Neuronal stem cell (in vitro differentiated cells): ENCODE measurements at regions not wholly inside any gene's neighbourhood (a gene's known extent, or its start where the extent isn't known, plus 50 kb on each side); places are given as distances from the start of the nearest gene placed in this dataset.

Source experiments
- DNase-seq: peaks from one replicate; pipeline ENCODE4 v3.0.0-alpha.2; 2013; ENCODE audit warnings: low spot score
- H2AFZ ChIP-seq: one replicate; pipeline ENCODE4 v1.6.1; 2013; ENCODE audit warnings: mild to moderate bottlenecking, low read length, inconsistent platforms
- H2AK5ac ChIP-seq: 2 replicates; pipeline ENCODE4 v1.6.1; 2013; ENCODE audit warnings: low read depth, mild to moderate bottlenecking, inconsistent platforms, low read length, moderate library complexity, mixed read lengths
- H2BK120ac ChIP-seq: 2 replicates; pipeline ENCODE4 v1.6.1; 2013; ENCODE audit warnings: low read depth, mild to moderate bottlenecking, inconsistent platforms, low read length, moderate library complexity, mixed read lengths
- H2BK12ac ChIP-seq: one replicate; pipeline ENCODE4 v1.6.1; 2013; ENCODE audit warnings: low read length, inconsistent platforms
- H2BK15ac ChIP-seq: 2 replicates; pipeline ENCODE4 v1.6.1; 2013; ENCODE audit warnings: mild to moderate bottlenecking, low read length, inconsistent platforms, mixed read lengths
- H2BK5ac ChIP-seq: one replicate; pipeline ENCODE4 v1.6.1; 2013; ENCODE audit warnings: inconsistent platforms, mild to moderate bottlenecking, low read length, moderate library complexity
- H3K14ac ChIP-seq: one replicate; pipeline ENCODE4 v1.6.1; 2013; ENCODE audit warnings: low read length, inconsistent platforms
- H3K18ac ChIP-seq: 2 replicates; pipeline ENCODE4 v1.6.1; 2013; ENCODE audit warnings: low read length, inconsistent platforms
- H3K23ac ChIP-seq: 2 replicates; pipeline ENCODE4 v1.6.1; 2013; ENCODE audit warnings: low read depth, mild to moderate bottlenecking, mixed read lengths, low read length, inconsistent platforms; ENCODE audit not compliant: poor library complexity
- H3K27ac ChIP-seq: replicated peaks from 3 replicates; pipeline ENCODE4 v1.5.1; 2013; ENCODE audit warnings: low read length, inconsistent platforms
- H3K27me3 ChIP-seq, 3 experiments: 2 replicates each; pipeline ENCODE4 v1.6.1; 2013; ENCODE audit warnings: low read length in 3 of 3, mild to moderate bottlenecking in 2 of 3, inconsistent platforms in 1 of 3, low read depth in 1 of 3, mixed read lengths in 1 of 3, moderate library complexity in 1 of 3; ENCODE audit not compliant: control insufficient read depth in 3 of 3, insufficient read depth in 3 of 3
- H3K36me3 ChIP-seq, 2 donors: replicated peaks in 1 of 2; 2 replicates each; pipeline ENCODE4 v1.6.1; 2013; ENCODE audit warnings: low read length in 2 of 2; ENCODE audit not compliant: control insufficient read depth in 2 of 2, insufficient read depth in 2 of 2
- H3K4ac ChIP-seq: 2 replicates; pipeline ENCODE4 v1.6.1; 2013; ENCODE audit warnings: inconsistent platforms, mild to moderate bottlenecking, low read length, moderate library complexity
- H3K4me1 ChIP-seq, 2 donors: 1 replicate in 1 of 2; 2 replicates in 1 of 2; pipeline ENCODE4 v1.6.1; 2013; ENCODE audit warnings: low read length in 2 of 2, low read depth in 1 of 2; ENCODE audit not compliant: control insufficient read depth in 2 of 2, insufficient read depth in 1 of 2
- H3K4me2 ChIP-seq: one replicate; pipeline ENCODE4 v1.6.1; 2013; ENCODE audit warnings: mild to moderate bottlenecking, low read length, inconsistent platforms; ENCODE audit not compliant: insufficient read depth, poor library complexity, severe bottlenecking
- H3K4me3 ChIP-seq, 2 donors: 2 replicates each; pipeline ENCODE4 v1.5.1; 2013; ENCODE audit warnings: low read length in 2 of 2, mild to moderate bottlenecking in 2 of 2, inconsistent platforms in 1 of 2, moderate library complexity in 1 of 2
- H3K79me1 ChIP-seq: one replicate; pipeline ENCODE4 v1.6.1; 2013; ENCODE audit warnings: low read depth, mild to moderate bottlenecking, inconsistent platforms, low read length, moderate library complexity
- H3K9ac ChIP-seq: one replicate; pipeline ENCODE4 v1.6.1; 2013; ENCODE audit warnings: mild to moderate bottlenecking, low read depth, low read length, inconsistent platforms; ENCODE audit not compliant: poor library complexity
- H3K9me3 ChIP-seq, 2 donors: replicated peaks in 1 of 2; 2 replicates each; pipeline versions ENCODE3 to v1.6.1; 2013; ENCODE audit warnings: low read length in 2 of 2, mild to moderate bottlenecking in 2 of 2, inconsistent platforms in 1 of 2, low read depth in 1 of 2, mixed read lengths in 1 of 2, moderate library complexity in 1 of 2; ENCODE audit not compliant: control insufficient read depth in 2 of 2, insufficient read depth in 1 of 2
- H4K8ac ChIP-seq: one replicate; pipeline ENCODE4 v1.6.1; 2013; ENCODE audit warnings: low read depth, mild to moderate bottlenecking, inconsistent platforms, low read length, moderate library complexity
- H4K91ac ChIP-seq: one replicate; pipeline ENCODE4 v1.6.1; 2013; ENCODE audit warnings: low read length, low read depth, mild to moderate bottlenecking, inconsistent platforms; ENCODE audit not compliant: poor library complexity
- WGBS, 2 donors: extraction: QIAGEN DNeasy Blood & Tissue Kit; methylation state at CpG; one replicate each; pipeline ENCODE4 v1.1.7; 2013; ENCODE audit warnings: missing lambda C conversion rate in 2 of 2, mixed read lengths in 1 of 2; ENCODE audit not compliant: insufficient read length in 2 of 2, insufficient replicate concordance in 1 of 2; ENCODE audit errors: extremely low coverage in 2 of 2; 5-methylcytosine and 5-hydroxymethylcytosine counted together

DNA sequence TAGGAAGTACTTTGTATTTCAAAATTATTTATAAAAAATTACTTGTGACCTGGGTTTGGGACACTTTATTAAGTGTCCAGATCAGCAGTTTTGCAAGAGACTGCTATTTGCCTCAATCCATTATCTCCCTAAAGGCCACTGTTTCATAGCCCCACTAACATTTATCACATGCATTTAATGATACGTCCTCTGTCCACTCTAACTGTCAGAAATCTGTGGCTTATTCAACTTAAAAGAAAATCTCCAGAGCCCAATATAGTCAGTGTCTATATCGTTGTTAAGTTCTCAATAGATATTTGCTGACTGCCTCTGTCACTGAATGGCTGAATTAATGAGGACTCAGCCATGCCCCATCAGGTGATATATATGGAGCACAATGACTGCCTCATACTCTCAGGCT lies 553.9 kb upstream of the POM121L12 start:
- Histone ChIP-seq H3K27ac (no peak overlapping the region), H2AK5ac (no peak overlapping the region), H3K23ac (no peak overlapping the region), H3K79me1 (no peaks in the 10 kb centered on the region), H3K4ac (no peak overlapping the region), H3K9ac (no peak overlapping the region), H3K4me3 (no peak overlapping the region), H4K8ac (no peak overlapping the region), H2BK5ac (no peak overlapping the region), H3K18ac (no peak overlapping the region), H3K36me3 (no peaks in the 10 kb centered on the region), H3K4me1 (no peaks in the 10 kb centered on the region), H3K14ac (no peak overlapping the region), H2AFZ (peak overlapping the region; percentile 33), H3K27me3 (no peaks in the 10 kb centered on the region), H2BK15ac (no peak overlapping the region), H3K9me3 (peaks cover 0 to 4% of the 10 kb centered on the region in 2 donors), H2BK12ac (no peak overlapping the region), H2BK120ac (no peak overlapping the region), H3K4me2 (no peak overlapping the region), H4K91ac (no peak overlapping the region)
- no CpG with 5 or more reads among the region's 2 CpGs for whole genome bisulfite sequencing, 2 donors
- no peak for DNase-seq

DNA sequence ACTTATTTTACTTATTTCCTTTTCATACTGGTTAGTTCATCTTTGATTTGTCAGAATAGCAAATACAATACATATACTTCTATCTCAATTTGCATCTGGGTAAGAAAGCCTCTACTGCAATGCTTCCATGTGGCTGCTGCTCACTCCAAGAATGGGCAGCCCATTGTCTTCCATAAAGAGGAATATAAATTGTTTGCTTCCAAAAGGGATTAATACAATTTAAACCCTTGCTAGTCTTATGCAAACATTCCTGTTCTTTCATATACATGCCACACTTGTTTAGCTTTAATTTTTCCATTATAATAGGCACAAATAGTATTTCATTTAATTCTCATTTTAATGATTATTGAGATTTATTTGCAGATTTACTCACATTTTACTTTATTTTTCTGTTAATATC lies 555.4 kb upstream of the POM121L12 start:
- peaks cover 0 to 4% of the 10 kb centered on the region in 2 donors for H3K9me3 ChIP-seq
- H4K91ac ChIP-seq: no peak overlapping the region
- no peak overlapping the region for H3K27ac ChIP-seq
- no peak overlapping the region for H2BK120ac ChIP-seq
- no peak overlapping the region for H2BK12ac ChIP-seq
- H3K79me1 ChIP-seq: no peaks in the 10 kb centered on the region
- H4K8ac ChIP-seq: no peak overlapping the region
- H3K14ac ChIP-seq: no peak overlapping the region
- DNase-seq: no peak
- H2AFZ ChIP-seq: no peak overlapping the region
- no peaks in the 10 kb centered on the region for H3K4me1 ChIP-seq
- no peak overlapping the region for H3K9ac ChIP-seq
- no peak overlapping the region for H3K18ac ChIP-seq
- H2BK15ac ChIP-seq: no peak overlapping the region
- no peak overlapping the region for H3K23ac ChIP-seq
- H3K4me2 ChIP-seq: no peak overlapping the region
- no peaks in the 10 kb centered on the region for H3K36me3 ChIP-seq
- no peak overlapping the region for H3K4me3 ChIP-seq
- H2AK5ac ChIP-seq: no peak overlapping the region
- no peaks in the 10 kb centered on the region for H3K27me3 ChIP-seq
- H3K4ac ChIP-seq: no peak overlapping the region
- H2BK5ac ChIP-seq: no peak overlapping the region

DNA sequence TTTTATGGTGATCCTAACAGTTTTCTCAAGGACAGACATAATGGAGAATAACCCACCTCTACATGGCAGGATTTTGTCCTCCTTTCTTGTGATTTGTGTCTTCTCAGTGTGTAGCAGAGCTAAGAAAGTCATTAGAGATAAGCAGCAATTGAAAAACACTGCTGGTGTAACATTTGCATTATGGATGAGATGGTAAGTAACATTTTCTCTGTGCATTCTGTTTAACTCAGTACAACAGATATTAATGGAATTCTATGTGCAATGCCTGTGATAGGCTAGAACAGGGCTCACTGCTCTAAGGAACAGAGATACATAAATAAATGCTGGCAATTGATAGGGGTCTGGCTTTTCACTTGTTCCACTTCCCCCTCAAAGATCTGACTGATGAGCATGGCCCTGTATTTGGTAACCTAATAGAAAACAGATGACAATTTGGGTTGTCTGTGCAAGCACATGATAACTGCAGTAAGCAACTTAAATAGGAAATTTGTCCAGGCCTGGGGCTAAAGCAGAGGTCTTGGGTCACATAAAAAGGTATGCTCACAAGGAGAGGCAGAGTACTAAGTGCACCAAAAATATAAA lies 560.3 kb upstream of the POM121L12 start:
- H3K9me3 ChIP-seq: no peaks in the 10 kb centered on the region

DNA sequence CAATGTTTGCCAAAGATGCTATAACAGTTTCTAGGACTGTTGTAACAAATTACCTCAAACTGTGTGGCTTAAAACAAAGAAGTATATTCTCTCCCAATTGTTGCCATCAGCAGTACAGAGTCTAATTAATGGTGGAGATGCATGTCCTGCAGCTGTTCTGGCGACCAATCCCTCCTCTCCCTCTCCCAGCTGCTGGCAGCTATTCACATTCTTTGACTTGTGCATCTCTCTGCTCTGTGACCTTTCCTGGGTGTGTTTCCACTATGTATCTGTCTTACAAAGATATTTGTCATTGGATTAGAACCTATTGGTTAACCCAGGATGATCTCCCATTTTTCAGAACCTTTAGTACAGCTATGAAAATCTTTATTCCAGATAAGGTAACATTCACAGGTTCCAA lies 561.7 kb upstream of the POM121L12 start:
- H3K27me3 ChIP-seq: no peaks in the 10 kb centered on the region
- H2BK15ac ChIP-seq: no peak overlapping the region
- H3K18ac ChIP-seq: no peak overlapping the region
- H2AK5ac ChIP-seq: no peak overlapping the region
- H3K4me1 ChIP-seq: no peaks in the 10 kb centered on the region
- H3K14ac ChIP-seq: no peak overlapping the region
- no CpG with 5 or more reads among the region's 1 CpG for WGBS, 2 donors
- H3K4me2 ChIP-seq: no peak overlapping the region
- H2AFZ ChIP-seq: no peak overlapping the region
- H2BK120ac ChIP-seq: no peak overlapping the region
- no peak overlapping the region for H4K91ac ChIP-seq
- H4K8ac ChIP-seq: no peak overlapping the region
- no peak overlapping the region for H3K9ac ChIP-seq
- DNase-seq: no peak
- no peak overlapping the region for H3K4me3 ChIP-seq
- H2BK5ac ChIP-seq: no peak overlapping the region
- H3K23ac ChIP-seq: no peak overlapping the region
- H3K27ac ChIP-seq: no peak overlapping the region
- no peaks in the 10 kb centered on the region for H3K79me1 ChIP-seq
- no peaks in the 10 kb centered on the region for H3K36me3 ChIP-seq
- no peak overlapping the region for H2BK12ac ChIP-seq
- H3K4ac ChIP-seq: no peak overlapping the region
- no peaks in the 10 kb centered on the region for H3K9me3 ChIP-seq

More for the DNA sequence above, 560.3 kb upstream of the POM121L12 start:
- H2AFZ ChIP-seq: peak overlapping the region; percentile 56
- H3K27me3 ChIP-seq: no peaks in the 10 kb centered on the region
- no peak overlapping the region for H3K18ac ChIP-seq
- no peak overlapping the region for H4K8ac ChIP-seq
- DNase-seq: no peak
- no peak overlapping the region for H3K27ac ChIP-seq
- H2BK120ac ChIP-seq: no peak overlapping the region
- H4K91ac ChIP-seq: no peak overlapping the region
- H3K23ac ChIP-seq: no peak overlapping the region
- no peak overlapping the region for H2BK5ac ChIP-seq
- H3K4me1 ChIP-seq: no peaks in the 10 kb centered on the region
- H3K4me3 ChIP-seq: no peak overlapping the region
- no peak overlapping the region for H3K4ac ChIP-seq
- no peaks in the 10 kb centered on the region for H3K36me3 ChIP-seq
- H2AK5ac ChIP-seq: no peak overlapping the region
- no peak overlapping the region for H3K4me2 ChIP-seq
- no peak overlapping the region for H3K14ac ChIP-seq
- no peak overlapping the region for H3K9ac ChIP-seq
- no peak overlapping the region for H2BK15ac ChIP-seq
- no peak overlapping the region for H2BK12ac ChIP-seq
- H3K79me1 ChIP-seq: no peaks in the 10 kb centered on the region
